ENCODE measurements at regions not wholly inside any gene's neighbourhood (a gene's known extent, or its start where the extent isn't known, plus 50 kb on each side); places are given as distances from the start of the nearest gene placed in this dataset.

DNA sequence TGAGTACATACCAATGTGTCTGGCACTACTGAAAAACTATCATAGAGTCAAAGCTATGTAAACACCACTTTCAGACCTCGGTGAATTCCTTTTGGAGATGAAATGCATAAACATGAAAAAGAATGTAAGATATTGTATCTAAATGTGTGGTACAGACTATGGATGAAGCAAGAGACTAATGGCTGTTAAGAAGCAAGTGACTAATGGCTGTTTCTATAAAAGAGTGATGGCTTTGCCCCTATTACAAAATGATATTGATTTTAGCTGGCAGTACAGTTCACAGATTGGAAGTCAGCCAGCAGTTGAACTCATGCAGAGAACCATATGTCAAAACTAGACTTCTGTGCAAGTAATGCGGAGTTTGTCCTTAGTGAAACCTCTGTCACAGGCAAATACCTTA, 359.3 kb downstream of the GRXCR1 start:
- 0% methylated on average over 2 of the region's 2 CpGs for WGBS (ENCODE audit: low lambda C conversion rate)
- FAIRE-seq = no peak

DNA sequence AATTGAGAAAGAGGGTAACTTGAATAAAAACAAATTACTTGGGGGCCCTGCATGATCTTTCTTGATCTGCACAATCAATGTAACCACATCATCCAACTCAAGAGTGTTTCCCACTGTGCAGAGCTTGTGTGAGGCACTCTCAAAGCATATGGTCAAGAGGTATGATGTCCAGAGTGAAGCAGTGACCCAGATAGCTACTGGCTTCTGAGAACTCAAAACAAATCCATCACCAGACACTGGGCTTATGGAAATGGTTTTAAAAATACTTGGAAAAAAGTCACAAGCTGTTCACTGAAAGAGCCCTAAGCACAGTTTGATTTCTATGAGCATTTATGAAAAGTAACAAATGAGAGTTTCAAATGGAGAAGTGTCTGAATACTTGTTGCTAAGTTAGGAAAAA, 361.0 kb downstream of the GRXCR1 start:
- H3K4me2 ChIP-seq (ENCODE audit: low read depth, low read length) = no peak overlapping the region
- H3K9me3 ChIP-seq (ENCODE audit: low read length) = peaks cover 53% of the 10 kb centered on the region
- H3K9ac ChIP-seq (ENCODE audit: insufficient read depth, low read depth, low read length) = no peak overlapping the region
- TF ChIP-seq KLF6 (CRISPR knock-in tag; IDR thresholded peaks at IDR 0.05) = no peak
- TF ChIP-seq, protein P1, sequence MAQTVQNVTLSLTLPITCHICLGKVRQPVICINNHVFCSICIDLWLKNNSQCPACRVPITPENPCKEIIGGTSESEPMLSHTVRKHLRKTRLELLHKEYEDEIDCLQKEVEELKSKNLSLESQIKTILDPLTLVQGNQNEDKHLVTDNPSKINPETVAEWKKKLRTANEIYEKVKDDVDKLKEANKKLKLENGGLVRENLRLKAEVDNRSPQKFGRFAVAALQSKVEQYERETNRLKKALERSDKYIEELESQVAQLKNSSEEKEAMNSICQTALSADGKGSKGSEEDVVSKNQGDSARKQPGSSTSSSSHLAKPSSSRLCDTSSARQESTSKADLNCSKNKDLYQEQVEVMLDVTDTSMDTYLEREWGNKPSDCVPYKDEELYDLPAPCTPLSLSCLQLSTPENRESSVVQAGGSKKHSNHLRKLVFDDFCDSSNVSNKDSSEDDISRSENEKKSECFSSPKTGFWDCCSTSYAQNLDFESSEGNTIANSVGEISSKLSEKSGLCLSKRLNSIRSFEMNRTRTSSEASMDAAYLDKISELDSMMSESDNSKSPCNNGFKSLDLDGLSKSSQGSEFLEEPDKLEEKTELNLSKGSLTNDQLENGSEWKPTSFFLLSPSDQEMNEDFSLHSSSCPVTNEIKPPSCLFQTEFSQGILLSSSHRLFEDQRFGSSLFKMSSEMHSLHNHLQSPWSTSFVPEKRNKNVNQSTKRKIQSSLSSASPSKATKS (CRISPR knock-in tag; IDR thresholded peaks at IDR 0.05) = no peak
- TF ChIP-seq, protein P2, sequence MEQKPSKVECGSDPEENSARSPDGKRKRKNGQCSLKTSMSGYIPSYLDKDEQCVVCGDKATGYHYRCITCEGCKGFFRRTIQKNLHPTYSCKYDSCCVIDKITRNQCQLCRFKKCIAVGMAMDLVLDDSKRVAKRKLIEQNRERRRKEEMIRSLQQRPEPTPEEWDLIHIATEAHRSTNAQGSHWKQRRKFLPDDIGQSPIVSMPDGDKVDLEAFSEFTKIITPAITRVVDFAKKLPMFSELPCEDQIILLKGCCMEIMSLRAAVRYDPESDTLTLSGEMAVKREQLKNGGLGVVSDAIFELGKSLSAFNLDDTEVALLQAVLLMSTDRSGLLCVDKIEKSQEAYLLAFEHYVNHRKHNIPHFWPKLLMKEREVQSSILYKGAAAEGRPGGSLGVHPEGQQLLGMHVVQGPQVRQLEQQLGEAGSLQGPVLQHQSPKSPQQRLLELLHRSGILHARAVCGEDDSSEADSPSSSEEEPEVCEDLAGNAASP (CRISPR knock-in tag; IDR thresholded peaks at IDR 0.05; ENCODE audit: borderline replicate concordance) = no peak
- TF ChIP-seq GLI4 (CRISPR knock-in tag; IDR thresholded peaks at IDR 0.05; ENCODE audit: borderline replicate concordance) = no peak
- TF ChIP-seq SIN3A (IDR thresholded peaks at IDR 0.05; ENCODE audit: borderline replicate concordance, low read depth, low read length) = no peak
- ChIA-PET POLR2A (no interaction called here), CTCF (ENCODE audit: low intra/inter-chr PET ratio, low total read pairs) (no interaction called here)
- no peak overlapping the region for H3K4me3 ChIP-seq (replicated peaks in 1 of 3; ENCODE audit: insufficient read depth in 1 of 3, low read depth in 2 of 3, low read length in 3 of 3)
- H2AFZ ChIP-seq (ENCODE audit: low read length) = no peak overlapping the region
- no TSS peak for BruUV-seq (replicated peaks)
- ATAC-seq = no peak
- no peak overlapping the region for H3K27ac ChIP-seq (ENCODE audit: extremely low read length, insufficient read depth, low read length)
- no peaks in the 10 kb centered on the region for H3K36me3 ChIP-seq (replicated peaks in 1 of 2; ENCODE audit: control insufficient read depth in 1 of 2, insufficient read depth in 2 of 2, low read length in 2 of 2)
- DNase-seq (ENCODE audit: low spot score) = no peak
- no peak for FAIRE-seq
- no peaks in the 10 kb centered on the region for H3K79me2 ChIP-seq (ENCODE audit: insufficient read depth, low read length)
- no peaks in the 10 kb centered on the region for H3K4me1 ChIP-seq (ENCODE audit: insufficient read depth, low read length)
- no peaks in the 10 kb centered on the region for H4K20me1 ChIP-seq (ENCODE audit: insufficient read depth, low read length)
- H3K27me3 ChIP-seq (ENCODE audit: control insufficient read depth in 1 of 2, insufficient read depth in 2 of 2, low read length in 2 of 2) = no peaks in the 10 kb centered on the region; a peak in 1 of 5 replicates
- in situ Hi-C loops (cut with HindIII; ENCODE audit: extremely low pct_ligation_motif_present, low pct_unique_long_range_greater_than_20kb) = no loop called here
- intact Hi-C loops (cut with micrococcal nuclease; ENCODE audit: unreplicated experiment) = no loop called here

More for the DNA sequence above, 359.3 kb downstream of the GRXCR1 start:
- intact Hi-C loops (cut with micrococcal nuclease; ENCODE audit: unreplicated experiment) = no loop called here
- DNase-seq (ENCODE audit: low spot score) = no peak
- no peak overlapping the region for H2AFZ ChIP-seq (ENCODE audit: low read length)
- peaks cover 61% of the 10 kb centered on the region for H3K9me3 ChIP-seq (ENCODE audit: low read length)
- in situ Hi-C loops (cut with HindIII; ENCODE audit: extremely low pct_ligation_motif_present, low pct_unique_long_range_greater_than_20kb) = no loop called here
- H3K36me3 ChIP-seq (replicated peaks in 1 of 2; ENCODE audit: control insufficient read depth in 1 of 2, insufficient read depth in 2 of 2, low read length in 2 of 2) = no peaks in the 10 kb centered on the region
- H3K27me3 ChIP-seq (ENCODE audit: control insufficient read depth in 1 of 2, insufficient read depth in 2 of 2, low read length in 2 of 2) = no peaks in the 10 kb centered on the region; a peak in 1 of 5 replicates
- no peaks in the 10 kb centered on the region for H3K79me2 ChIP-seq (ENCODE audit: insufficient read depth, low read length)
- H3K4me1 ChIP-seq (ENCODE audit: insufficient read depth, low read length) = no peaks in the 10 kb centered on the region
- no peak overlapping the region for H3K4me3 ChIP-seq (replicated peaks in 1 of 3; ENCODE audit: insufficient read depth in 1 of 3, low read depth in 2 of 3, low read length in 3 of 3)
- no peak overlapping the region for H3K4me2 ChIP-seq (ENCODE audit: low read depth, low read length)
- no peak for ATAC-seq
- no peak for TF ChIP-seq NFKBIZ (CRISPR knock-in tag; IDR thresholded peaks at IDR 0.05)
- TF ChIP-seq, protein P3, sequence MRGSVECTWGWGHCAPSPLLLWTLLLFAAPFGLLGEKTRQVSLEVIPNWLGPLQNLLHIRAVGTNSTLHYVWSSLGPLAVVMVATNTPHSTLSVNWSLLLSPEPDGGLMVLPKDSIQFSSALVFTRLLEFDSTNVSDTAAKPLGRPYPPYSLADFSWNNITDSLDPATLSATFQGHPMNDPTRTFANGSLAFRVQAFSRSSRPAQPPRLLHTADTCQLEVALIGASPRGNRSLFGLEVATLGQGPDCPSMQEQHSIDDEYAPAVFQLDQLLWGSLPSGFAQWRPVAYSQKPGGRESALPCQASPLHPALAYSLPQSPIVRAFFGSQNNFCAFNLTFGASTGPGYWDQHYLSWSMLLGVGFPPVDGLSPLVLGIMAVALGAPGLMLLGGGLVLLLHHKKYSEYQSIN (CRISPR knock-in tag; IDR thresholded peaks at IDR 0.05; ENCODE audit: borderline replicate concordance) = no peak
- no peak overlapping the region for H3K27ac ChIP-seq (ENCODE audit: extremely low read length, insufficient read depth, low read length)
- no peaks in the 10 kb centered on the region for H4K20me1 ChIP-seq (ENCODE audit: insufficient read depth, low read length)
- ChIA-PET POLR2A (no interaction called here), CTCF (ENCODE audit: low intra/inter-chr PET ratio, low total read pairs) (no interaction called here)
- H3K9ac ChIP-seq (ENCODE audit: insufficient read depth, low read depth, low read length) = no peak overlapping the region
- BruUV-seq (replicated peaks) = no TSS peak

Measured in HepG2 (cell line).